NCI-H524 (cell line): ENCODE measurements at regions not wholly inside any gene's neighbourhood (a gene's known extent, or its start where the extent isn't known, plus 50 kb on each side); places are given as distances from the start of the nearest gene placed in this dataset.

ENCODE experiments used
- DNase-seq, 2 experiments: peaks; one replicate each; lab custom pipeline; 2025; lab: John Stamatoyannopoulos, UW

DNA sequence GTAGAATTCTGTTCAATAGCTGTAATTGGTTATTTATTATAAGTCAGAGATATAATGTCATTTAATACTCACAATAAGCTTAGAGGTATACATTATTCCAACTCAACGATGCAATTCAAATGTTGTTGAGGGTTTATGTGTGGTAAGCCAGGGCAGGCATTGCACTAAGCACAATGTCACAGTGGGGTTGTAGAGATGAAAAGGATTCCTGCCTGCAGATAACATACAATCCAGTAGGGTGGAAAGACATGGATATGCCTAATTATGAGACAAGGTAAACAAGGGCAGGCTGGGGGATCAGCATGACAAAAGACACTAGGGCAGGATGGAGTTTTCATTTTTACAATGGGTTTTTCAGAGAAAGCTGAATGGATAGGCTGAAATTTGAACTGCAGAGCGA lies 98.7 kb upstream of the PALM2AKAP2 start:
- DNase-seq: no peak

DNA sequence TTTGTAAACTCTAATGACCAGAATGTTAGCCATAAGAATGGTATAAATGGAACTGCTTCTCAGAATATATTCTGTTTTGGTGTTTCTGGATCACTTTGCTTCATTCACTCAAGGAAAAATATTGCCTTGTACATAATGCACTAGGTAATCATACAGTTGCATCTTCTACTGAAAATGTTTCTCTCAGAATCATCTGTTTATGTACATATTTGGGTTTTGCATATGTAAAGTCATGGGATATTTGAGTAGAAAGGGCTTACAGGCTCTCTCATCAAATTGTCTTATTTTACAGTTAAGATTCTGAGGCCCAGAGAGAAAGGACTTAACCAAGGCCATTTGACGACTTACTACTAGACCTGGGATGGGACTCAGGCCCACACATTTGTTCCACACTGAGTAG lies 97.8 kb upstream of the PALM2AKAP2 start:
- no peak for DNase-seq

DNA sequence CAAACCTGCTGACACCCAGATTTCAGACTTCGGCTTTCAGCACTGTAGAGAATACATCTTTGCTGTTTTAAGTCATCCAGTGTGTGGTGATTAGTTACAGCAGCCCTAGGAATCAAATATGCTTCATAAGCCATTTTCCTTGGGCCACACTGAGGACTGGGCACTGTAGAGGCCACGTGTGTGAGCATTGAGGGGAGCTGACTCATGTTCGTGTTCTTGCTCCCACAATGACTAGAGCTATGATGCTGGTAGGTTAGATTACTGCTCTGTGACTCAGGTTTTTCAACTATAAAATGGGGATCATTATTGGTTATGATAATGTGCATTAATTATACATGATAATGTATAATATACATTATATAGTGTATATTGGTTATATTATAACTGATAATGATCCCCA lies 96.5 kb upstream of the PALM2AKAP2 start:
- DNase-seq: no peak

DNA sequence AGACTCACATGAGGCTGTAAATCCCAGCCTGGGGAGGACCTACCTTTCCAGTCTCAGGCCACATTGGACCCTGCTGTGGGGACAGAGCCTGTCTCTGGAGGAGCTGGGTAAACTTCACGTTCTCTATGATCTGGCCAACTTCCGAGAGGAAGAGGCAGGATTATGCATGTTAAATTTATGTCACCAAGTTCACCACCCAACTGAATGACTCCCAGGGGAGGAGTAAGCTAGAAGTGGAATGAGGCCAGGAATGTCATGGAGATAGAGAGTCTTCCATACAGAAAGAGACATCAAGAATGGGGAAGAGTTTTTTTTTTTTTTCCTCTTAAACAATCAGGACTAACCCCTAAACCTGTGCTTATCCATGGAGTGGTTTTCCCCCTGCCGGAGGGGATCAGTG lies 90.3 kb upstream of the PALM2AKAP2 start:
- no peak for DNase-seq

DNA sequence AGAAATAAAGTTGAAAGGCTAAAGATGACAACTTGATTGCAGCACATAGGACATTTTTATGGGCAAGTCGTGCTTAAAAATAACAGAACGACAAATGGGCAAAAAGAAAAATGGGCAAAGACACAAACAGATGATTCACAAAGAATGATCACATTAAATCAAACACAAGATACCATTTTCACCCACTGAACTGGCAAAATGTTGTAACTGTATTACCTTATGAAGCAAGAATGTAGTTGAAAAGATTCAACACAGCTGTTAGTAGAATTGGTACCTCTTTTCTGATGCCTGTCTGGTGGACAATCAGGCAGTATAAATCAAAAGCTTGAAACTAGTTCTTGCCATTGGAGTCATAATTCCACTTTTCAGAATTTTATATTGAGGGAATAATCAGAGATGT lies 81.0 kb upstream of the PALM2AKAP2 start:
- DNase-seq: no peak

DNA sequence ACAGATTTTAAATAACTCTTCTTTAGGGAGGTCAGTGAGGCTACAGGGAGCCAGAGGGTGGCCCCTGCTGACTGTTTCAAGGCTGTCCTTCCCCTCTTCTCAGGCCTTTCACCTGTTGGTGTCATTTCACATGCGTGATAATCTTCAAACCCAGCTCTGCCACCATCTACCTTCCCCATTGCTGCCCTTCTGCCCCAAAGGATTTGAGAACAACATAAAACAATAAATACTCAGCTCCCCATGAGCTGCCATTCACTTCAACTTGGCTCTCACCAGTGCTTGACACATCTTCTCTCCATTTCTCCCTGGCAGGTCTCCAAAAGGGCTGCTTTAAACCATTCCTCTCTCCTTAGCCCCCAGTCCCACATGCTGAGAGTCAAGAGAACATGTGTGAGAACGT lies 75.5 kb upstream of the PALM2AKAP2 start:
- DNase-seq: no peak

DNA sequence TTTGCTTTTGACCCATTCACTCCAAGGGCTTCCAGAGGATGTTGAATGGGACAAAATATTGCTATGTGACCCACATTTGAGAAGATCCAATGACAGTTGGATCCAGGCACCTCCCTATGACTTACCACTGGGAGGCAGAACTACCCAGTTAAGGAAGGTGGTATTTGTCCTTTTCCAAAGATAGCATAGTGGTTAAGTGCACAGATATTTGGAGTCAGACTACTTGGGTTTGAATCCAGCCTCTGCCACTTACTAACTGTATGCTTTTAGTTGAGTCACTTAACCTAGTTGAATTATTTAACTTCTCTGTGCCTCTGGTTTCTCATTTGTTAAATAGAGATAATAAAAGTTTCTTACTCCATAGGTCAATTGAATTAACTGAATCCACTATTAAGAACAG lies 74.5 kb upstream of the PALM2AKAP2 start:
- DNase-seq: peak in 1 of 2 experiments; percentile 36

DNA sequence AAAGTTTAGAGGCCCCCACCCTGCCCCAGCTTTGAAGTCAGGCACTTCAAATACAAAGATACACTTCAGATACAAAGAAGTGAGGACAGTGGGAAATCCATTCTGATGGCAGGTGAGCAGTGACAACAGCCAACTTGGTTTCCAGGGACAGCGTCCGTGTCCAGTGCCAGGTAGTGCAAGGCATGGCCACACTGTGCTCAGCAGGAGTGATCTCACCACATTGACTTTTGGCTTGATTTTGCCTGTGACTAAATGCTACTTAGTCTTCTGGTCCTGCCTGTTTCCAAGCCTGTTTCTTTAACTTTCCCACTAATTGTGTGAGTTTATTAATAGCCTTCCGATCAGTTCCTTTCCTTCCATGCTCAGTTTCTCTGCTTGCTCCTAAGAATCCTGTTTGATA lies 72.6 kb upstream of the PALM2AKAP2 start:
- no peak for DNase-seq

DNA sequence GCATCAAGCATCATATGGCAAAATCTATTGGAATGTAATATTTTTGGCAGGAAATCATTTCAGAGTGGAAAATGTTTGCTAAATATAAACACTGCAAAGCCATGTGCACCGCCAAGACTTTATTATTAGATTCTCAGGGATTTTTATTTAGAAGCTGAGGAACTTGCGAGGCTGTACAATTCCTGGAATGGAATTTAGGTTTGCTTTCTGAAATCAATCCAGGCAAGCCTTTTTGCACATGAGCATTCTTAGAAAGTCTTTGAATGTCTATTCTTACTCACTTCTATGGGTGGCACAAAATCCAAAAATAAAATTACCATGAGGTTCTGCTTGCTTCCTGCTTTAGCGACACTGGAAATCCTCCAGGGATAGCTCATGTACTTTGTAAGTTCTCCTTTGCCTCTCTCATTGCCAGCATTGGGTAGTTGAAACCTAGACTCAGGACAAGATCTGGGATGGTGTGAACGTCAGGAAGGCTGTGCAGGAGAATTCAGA lies 71.5 kb upstream of the PALM2AKAP2 start:
- no peak for DNase-seq

DNA sequence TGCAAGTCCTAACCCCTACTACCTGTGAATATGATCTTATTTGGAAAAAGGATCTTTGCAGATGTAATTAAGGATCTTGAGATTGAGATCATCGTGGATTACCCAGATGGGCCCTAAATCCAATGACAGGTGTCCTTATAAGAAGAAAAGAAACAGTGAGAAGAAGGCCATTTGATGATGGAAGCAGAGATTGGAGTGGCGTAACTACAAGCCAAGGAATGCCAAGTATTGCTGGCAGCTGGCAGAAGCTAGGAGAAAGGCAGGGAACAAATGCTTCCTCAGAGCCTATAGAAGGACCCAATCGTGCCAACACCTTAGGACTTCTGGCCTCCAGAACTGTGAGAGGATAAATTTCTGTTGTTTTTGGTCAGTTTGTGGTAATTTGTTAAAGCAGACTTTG lies 70.1 kb upstream of the PALM2AKAP2 start:
- peak in 1 of 2 experiments; percentile 32 for DNase-seq

DNA sequence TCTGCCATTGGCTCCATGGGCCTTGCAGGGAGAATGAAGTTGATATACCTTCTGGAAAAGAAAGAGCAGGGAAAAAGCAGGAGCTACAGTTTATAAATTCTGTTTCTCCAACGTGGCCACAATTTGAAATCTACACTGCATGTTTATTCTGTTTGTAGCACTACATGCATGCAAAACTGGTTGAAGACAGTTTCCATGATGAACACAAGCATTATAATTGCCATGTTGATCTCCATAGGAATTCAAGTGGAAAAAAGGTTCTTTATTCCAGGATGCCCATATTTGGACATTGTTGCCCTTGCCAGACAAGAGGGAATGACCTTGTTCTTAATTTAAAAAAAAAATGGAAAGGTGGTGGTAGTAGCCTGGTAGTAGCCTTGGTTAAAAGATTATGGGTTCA lies 69.2 kb upstream of the PALM2AKAP2 start:
- DNase-seq: no peak

DNA sequence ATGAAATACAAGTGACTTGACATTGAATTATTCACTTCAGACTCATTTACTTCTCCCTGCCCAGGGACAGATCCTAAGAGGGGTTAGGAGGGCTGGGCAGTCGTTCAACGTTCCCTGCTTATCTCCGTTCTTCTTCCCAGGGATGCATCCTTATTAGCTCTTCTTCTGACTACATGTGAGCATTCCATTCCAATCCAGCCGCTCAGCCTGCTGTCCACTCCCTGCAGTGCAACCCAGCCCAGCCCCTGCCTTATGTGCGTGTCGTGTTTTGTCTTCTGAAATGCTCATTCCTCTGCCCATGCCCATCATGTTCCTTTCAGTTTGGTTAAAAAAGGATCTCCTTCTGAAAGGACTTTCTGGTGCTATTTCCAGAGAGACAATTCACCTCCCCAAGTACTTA lies 64.7 kb upstream of the PALM2AKAP2 start:
- DNase-seq: no peak

DNA sequence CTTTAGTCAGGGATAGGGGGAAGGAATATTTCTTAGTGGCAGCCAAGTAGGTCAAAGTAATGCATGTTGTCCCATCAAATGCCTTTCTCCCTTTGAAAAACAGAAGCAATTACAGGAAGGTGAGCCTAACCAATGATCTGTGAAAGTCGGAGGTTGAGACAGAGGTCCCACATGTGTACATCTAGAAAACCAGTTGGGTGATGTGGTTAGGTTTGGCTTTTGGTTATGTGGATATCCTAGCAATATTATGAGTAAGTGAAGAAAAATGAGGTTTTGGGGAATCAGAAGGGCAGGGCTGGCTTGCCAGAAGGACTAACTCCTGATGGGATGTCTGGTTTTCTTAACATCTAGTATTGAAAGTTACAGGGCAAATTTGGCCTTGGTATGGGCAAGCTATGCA lies 63.4 kb upstream of the PALM2AKAP2 start:
- DNase-seq: no peak

DNA sequence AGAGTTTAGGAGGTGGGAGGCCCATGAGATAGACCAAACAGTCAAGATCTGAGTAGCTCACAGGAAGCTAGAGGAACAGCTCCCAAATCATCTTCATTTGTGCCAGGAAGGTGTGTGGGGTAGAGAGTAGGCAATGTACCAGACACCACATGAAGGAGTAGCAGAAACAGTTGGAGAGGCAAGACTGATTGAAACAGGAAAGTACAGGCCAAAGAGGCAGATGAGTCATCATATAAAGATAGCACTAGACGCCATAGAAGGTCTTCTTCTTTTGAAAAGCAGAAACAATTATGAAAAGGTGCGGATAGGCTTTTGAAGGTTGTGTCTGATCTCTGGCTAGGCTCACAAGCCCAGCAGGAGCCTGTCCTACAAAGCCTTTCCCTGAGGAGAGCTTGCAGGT lies 62.7 kb upstream of the PALM2AKAP2 start:
- DNase-seq: no peak

DNA sequence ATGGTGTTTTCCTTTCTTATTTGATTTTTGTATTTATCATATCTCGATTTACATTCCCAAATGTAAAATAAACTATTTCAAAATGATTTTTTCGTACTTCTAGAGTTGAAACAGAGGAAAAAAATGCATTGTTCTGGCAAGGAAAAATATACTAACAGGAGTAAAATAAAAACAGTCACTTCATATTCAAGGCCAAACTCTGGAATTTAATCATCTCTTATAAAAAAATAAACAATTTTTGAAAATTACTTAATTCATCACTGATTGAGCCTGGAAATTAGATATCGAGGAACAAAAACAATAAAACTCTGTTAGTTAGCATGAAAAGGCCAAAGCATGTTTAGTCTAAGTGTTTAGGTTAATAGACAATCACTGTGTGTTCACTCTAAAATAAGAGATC lies 61.1 kb upstream of the PALM2AKAP2 start:
- no peak for DNase-seq

DNA sequence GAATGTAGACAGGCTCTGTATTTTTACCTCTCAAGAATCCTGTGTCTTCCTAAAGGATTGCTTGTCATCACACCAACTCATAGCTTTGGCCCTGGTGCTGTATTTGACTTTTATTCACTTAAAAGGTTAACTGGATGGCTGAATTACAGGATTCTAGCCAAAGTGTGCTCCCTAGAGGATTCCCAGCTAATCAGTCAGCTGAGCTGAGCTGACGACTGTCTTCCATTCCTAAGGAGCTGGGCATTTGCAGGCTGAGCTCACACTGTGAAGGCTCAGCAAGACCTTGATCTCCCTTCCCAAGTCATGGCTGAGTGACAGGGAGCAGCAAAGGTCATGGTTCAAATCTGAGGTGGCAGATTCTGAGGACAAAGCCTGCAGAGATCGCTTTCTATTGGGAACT lies 59.0 kb upstream of the PALM2AKAP2 start:
- no peak for DNase-seq

DNA sequence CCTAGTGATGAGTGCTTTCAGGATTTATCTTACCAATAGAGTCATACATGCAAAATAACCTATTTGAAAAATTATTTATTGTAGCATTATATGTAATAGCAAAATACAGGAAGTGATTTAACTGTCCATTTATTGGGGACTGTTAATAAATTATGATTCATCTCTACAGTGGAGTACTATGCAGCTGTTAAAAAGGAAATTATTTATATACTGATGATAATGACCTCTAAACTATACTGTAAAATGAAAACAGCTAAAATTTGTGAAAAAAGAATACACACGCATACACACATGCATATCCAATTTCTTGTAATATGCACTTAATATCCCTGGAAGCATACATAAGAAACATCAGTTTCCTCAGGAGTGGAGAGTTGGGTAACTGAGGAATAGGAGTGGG lies 58.0 kb upstream of the PALM2AKAP2 start:
- no peak for DNase-seq

DNA sequence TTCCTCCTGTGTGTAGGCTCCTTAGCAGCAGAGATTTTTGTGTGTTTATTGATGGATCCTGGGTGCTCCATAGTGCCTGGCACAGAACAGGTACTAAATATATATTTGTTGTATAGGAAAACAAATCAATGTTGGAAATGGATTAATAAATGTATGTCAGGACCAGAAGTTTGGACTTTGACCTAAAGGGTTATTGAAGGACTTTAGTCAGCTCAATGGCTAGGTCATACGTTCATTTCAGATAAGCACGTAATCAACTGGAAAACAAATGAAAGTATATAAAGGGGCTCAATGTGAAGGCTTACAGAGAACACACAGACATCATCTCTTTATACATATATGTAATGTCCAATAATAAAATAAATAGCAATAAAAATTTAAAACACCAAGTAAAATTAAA lies 56.2 kb upstream of the PALM2AKAP2 start:
- DNase-seq: no peak

DNA sequence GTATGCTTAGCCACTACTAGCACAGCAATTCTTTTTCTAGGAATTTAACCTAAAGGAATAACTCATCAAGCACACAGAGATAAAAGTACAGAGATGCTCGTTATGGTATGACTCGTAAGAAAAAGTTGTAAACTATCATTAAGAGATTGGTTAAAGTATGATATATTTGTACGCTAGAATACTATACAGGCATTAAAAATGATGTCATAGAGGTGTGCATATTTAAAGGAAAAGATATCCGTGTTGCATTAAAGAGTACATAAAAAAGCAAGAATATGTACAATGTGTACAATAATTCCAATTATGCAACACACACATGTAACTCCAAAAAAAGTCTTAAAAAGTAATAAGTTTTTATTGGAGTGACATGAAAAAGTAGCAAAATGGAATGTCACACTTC lies 54.5 kb upstream of the PALM2AKAP2 start:
- no peak for DNase-seq

DNA sequence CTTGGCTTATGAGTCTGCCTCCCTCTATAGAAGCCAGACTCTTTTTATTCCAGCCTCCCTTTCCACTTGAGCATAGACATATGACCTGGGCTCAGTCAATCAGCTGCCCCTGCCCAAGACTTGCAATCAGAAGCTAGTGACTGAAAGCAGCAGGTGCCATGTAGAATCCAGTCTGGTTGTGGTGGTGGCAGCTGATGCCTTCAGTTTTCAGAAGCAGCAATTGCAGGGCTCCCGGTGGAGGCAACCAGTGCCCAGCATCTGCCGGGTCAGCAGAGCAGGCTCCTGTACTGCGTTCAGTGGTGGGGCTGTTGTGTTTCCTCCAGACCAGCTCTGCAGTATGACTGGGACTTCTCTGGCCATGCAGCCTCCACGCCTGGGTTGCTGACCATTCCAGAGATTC lies 53.9 kb upstream of the PALM2AKAP2 start:
- peak in 1 of 2 experiments; percentile 28 for DNase-seq

DNA sequence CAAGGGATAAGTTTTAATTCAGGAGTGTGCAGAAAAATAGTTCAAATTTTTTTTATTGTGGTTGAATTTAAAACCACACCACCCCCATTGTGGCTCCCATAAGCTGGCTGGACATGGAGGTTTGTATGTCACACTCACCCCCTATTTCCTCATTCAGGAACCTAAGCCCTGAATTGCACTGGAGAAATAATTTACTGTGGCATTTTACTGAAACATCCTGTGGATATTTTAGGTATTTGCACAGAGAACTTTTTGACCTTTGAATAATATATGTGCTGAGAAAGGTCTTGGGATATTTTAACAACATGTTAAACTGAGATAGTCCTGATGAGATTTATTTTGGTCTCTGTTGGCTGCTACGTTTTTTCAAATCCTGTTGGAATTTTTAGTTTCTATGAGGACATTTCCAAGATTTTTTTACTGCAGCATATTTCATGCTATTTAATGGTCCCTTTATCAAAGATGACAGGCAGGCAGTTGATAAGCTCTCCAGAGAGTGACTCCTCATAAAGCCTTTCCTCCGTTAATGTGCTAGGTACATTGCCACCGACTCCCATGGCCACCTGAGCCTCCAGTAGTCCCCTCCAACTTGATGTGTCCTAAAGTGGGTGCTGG lies 51.2 kb upstream of the PALM2AKAP2 start:
- DNase-seq: no peak

DNA sequence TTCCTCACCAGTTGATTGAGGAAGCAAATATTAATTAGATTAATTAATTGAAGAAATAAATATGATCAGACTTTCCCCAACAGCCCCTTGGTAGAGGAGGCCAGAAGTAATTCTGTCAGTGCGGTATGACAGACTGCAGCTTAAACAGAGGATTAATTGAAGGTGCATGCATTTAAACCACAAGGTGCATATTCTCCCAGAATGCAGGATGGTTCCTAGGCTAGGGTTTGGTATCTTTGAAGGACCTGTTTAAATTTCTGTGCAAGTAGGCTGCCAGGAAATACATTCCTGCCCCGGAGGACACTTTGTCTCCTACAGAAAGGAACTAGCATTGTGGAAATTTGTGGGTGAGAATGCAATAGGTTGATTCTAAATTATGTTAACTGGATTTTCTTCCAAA lies 50.5 kb upstream of the PALM2AKAP2 start:
- DNase-seq: no peak
